Activated naive CD8-positive, alpha-beta T cell treated with anti-CD3 and anti-CD28 coated beads, Interleukin-2, amount 50 U/mL, for 24 hours (primary cell): ENCODE measurements at regions not wholly inside any gene's neighbourhood (a gene's known extent, or its start where the extent isn't known, plus 50 kb on each side); places are given as distances from the start of the nearest gene placed in this dataset.
"Not testable (repeated sequence)": the region's sequence is repeated elsewhere in the genome, so short reads cannot be mapped to it uniquely, and the experiment has no call there.

ENCODE experiments used
- ATAC-seq: fragments of 150-1000 bp; cut with Tn5 transposase; one replicate; pipeline ENCODE4 v1.10.0; 2021
- DNase-seq: peaks from one replicate; pipeline ENCODE4 v3.0.0; 2021
- H3K27ac Mint-ChIP-seq: one replicate; pipeline ENCODE4 v1.8.0; 2021; ENCODE audit warnings: mild to moderate bottlenecking, mixed read lengths
- H3K27me3 Mint-ChIP-seq: one replicate; pipeline ENCODE4 v1.8.0; 2021; ENCODE audit warnings: mixed read lengths
- H3K36me3 Mint-ChIP-seq: one replicate; pipeline ENCODE4 v1.8.0; 2021; ENCODE audit warnings: low read depth, mixed read lengths
- H3K4me1 Mint-ChIP-seq: one replicate; pipeline ENCODE4 v1.8.0; 2021; ENCODE audit warnings: mixed read lengths
- H3K4me3 Mint-ChIP-seq: one replicate; pipeline ENCODE4 v1.8.0; 2021; ENCODE audit warnings: mild to moderate bottlenecking, moderate library complexity, mixed read lengths
- H3K9me3 Mint-ChIP-seq: one replicate; pipeline ENCODE4 v1.8.0; 2021; ENCODE audit warnings: mixed read lengths

DNA sequence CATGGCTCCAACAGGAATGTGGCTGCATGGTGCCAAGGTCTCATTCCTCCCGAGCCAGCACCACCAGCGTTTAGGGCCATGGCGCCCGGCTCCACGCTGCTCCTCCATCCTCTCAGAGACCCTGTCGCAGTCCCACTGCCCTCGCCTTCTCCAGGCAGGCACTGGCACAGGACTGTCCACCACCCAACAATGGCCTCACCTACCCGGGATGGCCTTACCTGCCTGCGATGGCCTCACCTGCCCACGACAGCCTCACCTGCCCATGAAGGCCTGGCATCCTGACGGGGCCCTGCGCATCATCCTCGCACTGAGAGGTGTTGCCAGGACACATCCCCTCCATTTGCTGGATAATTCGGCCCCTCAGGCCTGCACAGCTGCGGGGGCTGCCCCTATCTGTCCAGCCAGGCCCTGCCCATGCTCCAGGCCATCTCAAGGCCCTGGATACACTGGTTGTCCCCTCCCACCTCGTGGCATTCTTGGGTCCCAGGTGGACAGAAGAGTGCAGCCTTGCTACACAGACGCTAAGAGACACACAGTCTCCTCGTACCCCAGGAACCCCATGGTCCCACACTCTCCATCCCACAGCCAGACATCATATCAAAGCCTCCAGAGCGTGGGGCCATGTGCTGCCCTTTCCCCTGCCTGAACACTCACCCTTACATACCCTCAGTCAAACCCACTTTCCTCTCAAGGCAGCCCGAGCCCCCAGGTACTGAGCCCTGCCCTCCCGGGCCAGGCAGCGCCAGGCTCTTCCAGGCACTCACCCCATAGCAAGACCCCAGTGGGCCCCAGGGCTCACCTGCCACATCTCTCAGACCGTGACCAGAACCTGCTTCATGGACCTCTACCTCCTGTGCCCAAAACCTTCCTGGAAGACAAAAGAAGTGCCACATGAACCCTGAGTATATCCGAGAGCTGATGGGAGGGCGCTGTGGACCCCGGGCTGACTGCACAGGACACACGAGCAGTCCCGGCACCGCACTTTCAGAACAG, 268.6 kb downstream of the EIPR1 start:
- H3K4me1 Mint-ChIP-seq, result no peaks in the 10 kb centered on the region
- no peaks in the 10 kb centered on the region for H3K36me3 Mint-ChIP-seq
- no peaks in the 10 kb centered on the region for H3K9me3 Mint-ChIP-seq
- H3K27me3 Mint-ChIP-seq, result peaks cover 2% of the 10 kb centered on the region
- no peak overlapping the region for H3K27ac Mint-ChIP-seq
- no peak for ATAC-seq
- no peak for DNase-seq
- H3K4me3 Mint-ChIP-seq, result no peak overlapping the region

GRCh38 chr2:3108105-3108504, 269.5 kb downstream of the EIPR1 start:
- Mint-ChIP-seq H3K9me3 (no peaks in the 10 kb centered on the region), H3K4me3 (no peak overlapping the region), H3K27me3 (peaks cover 2% of the 10 kb centered on the region), H3K27ac (no peak overlapping the region), H3K36me3 (no peaks in the 10 kb centered on the region), H3K4me1 (no peaks in the 10 kb centered on the region)
- ATAC-seq, result no peak
- DNase-seq, result no peak

- Mint-ChIP-seq H3K36me3 (no peaks in the 10 kb centered on the region), H3K4me1 (no peaks in the 10 kb centered on the region), H3K9me3 (no peaks in the 10 kb centered on the region), H3K4me3 (no peak overlapping the region), H3K27ac (no peak overlapping the region), H3K27me3 (peaks cover 2% of the 10 kb centered on the region)
- DNase-seq, result no peak
- ATAC-seq, result no peak
Measured at GRCh38 chr2:3107567-3107966, 270.1 kb downstream of the EIPR1 start.

GRCh38 chr2:3105814-3106569, 271.6 kb downstream of the EIPR1 start:
- no peaks in the 10 kb centered on the region for H3K9me3 Mint-ChIP-seq
- H3K4me1 Mint-ChIP-seq, result no peaks in the 10 kb centered on the region
- ATAC-seq (no peak), DNase-seq (no peak)
- no peak overlapping the region for H3K27ac Mint-ChIP-seq
- H3K4me3 Mint-ChIP-seq, result no peak overlapping the region
- peaks cover 2% of the 10 kb centered on the region for H3K27me3 Mint-ChIP-seq
- H3K36me3 Mint-ChIP-seq, result no peaks in the 10 kb centered on the region

DNA sequence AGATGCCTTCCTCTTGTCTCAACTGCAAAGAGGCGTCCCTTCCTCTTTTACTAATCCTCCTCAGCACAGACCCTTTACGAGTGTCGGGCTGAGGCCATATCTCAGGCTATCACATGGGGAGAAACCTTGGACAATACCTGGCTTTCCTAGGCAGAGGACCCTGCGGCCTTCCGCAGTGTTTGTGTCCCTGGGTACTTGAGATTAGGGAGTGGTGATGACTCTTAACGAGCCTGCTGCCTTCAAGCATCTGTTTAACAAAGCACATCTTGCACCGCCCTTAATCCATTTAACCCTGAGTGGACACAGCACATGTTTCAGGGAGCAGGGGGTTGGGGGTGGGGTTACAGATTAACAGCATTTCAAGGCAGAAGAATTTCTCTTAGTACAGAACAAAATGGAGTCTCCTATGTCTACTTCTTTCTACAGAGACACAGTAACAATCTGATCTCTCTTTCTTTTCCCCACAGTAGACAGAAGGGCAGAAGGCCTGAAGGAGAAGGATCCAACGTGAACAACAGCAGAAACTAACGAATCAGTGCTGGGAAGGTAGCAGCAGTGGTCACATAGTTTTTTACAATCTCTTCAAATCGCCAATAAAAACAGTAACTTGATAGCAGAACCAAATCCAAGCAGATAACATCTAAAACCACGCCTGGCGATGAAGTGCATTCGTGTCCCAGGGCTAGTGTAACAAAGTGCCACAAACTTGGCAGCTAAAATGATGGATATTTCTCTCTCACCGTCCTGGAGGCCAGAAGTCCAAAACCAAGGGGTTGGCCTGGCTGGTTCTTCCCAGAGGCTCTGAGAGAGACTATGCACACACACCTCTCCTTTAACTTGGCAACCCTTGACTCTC, 272.4 kb downstream of the EIPR1 start:
- ATAC-seq, H3K27ac Mint-ChIP-seq, H3K36me3 Mint-ChIP-seq, H3K4me1 Mint-ChIP-seq, H3K27me3 Mint-ChIP-seq, H3K4me3 Mint-ChIP-seq, H3K9me3 Mint-ChIP-seq, DNase-seq: not testable (repeated sequence)

- ATAC-seq (no peak), DNase-seq (no peak)
- Mint-ChIP-seq H3K4me3 (no peak overlapping the region), H3K36me3 (no peaks in the 10 kb centered on the region), H3K4me1 (peaks cover 4% of the 10 kb centered on the region), H3K9me3 (no peaks in the 10 kb centered on the region), H3K27ac (no peak overlapping the region), H3K27me3 (peaks cover 2% of the 10 kb centered on the region)
Measured at GRCh38 chr2:3104261-3104660, 273.4 kb downstream of the EIPR1 start.

- DNase-seq, result no peak
- H3K27ac Mint-ChIP-seq, result no peak overlapping the region
- H3K36me3 Mint-ChIP-seq, result no peaks in the 10 kb centered on the region
- H3K4me3 Mint-ChIP-seq, result no peak overlapping the region
- peaks cover 2% of the 10 kb centered on the region for H3K27me3 Mint-ChIP-seq
- no peak for ATAC-seq
- peaks cover 4% of the 10 kb centered on the region for H3K4me1 Mint-ChIP-seq
- no peaks in the 10 kb centered on the region for H3K9me3 Mint-ChIP-seq
Measured at GRCh38 chr2:3102922-3103569, 274.6 kb downstream of the EIPR1 start.

GRCh38 chr2:3102081-3102921, 275.3 kb downstream of the EIPR1 start:
- no peak overlapping the region for H3K27ac Mint-ChIP-seq
- DNase-seq, result no peak
- no peaks in the 10 kb centered on the region for H3K9me3 Mint-ChIP-seq
- ATAC-seq, result no peak
- peaks cover 6% of the 10 kb centered on the region for H3K27me3 Mint-ChIP-seq
- peaks cover 4% of the 10 kb centered on the region for H3K4me1 Mint-ChIP-seq
- no peak overlapping the region for H3K4me3 Mint-ChIP-seq
- no peaks in the 10 kb centered on the region for H3K36me3 Mint-ChIP-seq

- ATAC-seq, result no peak
- no peak overlapping the region for H3K27ac Mint-ChIP-seq
- no peak for DNase-seq
- peaks cover 4% of the 10 kb centered on the region for H3K4me1 Mint-ChIP-seq
- peaks cover 6% of the 10 kb centered on the region for H3K27me3 Mint-ChIP-seq
- no peaks in the 10 kb centered on the region for H3K36me3 Mint-ChIP-seq
- H3K9me3 Mint-ChIP-seq, result no peaks in the 10 kb centered on the region
- no peak overlapping the region for H3K4me3 Mint-ChIP-seq
Measured at GRCh38 chr2:3101016-3101942, 276.3 kb downstream of the EIPR1 start.

GRCh38 chr2:3100386-3100785, 277.2 kb downstream of the EIPR1 start:
- H3K36me3 Mint-ChIP-seq, result no peaks in the 10 kb centered on the region
- peaks cover 6% of the 10 kb centered on the region for H3K27me3 Mint-ChIP-seq
- H3K4me3 Mint-ChIP-seq, result no peak overlapping the region
- peaks cover 4% of the 10 kb centered on the region for H3K4me1 Mint-ChIP-seq
- ATAC-seq, result peak; percentile 26
- no peak overlapping the region for H3K27ac Mint-ChIP-seq
- H3K9me3 Mint-ChIP-seq, result no peaks in the 10 kb centered on the region
- no peak for DNase-seq

GRCh38 chr2:3099860-3100234, 277.8 kb downstream of the EIPR1 start:
- DNase-seq (no peak), ATAC-seq (no peak)
- no peaks in the 10 kb centered on the region for H3K9me3 Mint-ChIP-seq
- no peaks in the 10 kb centered on the region for H3K36me3 Mint-ChIP-seq
- no peak overlapping the region for H3K4me3 Mint-ChIP-seq
- peaks cover 4% of the 10 kb centered on the region for H3K4me1 Mint-ChIP-seq
- H3K27ac Mint-ChIP-seq, result no peak overlapping the region
- H3K27me3 Mint-ChIP-seq, result peaks cover 6% of the 10 kb centered on the region

DNA sequence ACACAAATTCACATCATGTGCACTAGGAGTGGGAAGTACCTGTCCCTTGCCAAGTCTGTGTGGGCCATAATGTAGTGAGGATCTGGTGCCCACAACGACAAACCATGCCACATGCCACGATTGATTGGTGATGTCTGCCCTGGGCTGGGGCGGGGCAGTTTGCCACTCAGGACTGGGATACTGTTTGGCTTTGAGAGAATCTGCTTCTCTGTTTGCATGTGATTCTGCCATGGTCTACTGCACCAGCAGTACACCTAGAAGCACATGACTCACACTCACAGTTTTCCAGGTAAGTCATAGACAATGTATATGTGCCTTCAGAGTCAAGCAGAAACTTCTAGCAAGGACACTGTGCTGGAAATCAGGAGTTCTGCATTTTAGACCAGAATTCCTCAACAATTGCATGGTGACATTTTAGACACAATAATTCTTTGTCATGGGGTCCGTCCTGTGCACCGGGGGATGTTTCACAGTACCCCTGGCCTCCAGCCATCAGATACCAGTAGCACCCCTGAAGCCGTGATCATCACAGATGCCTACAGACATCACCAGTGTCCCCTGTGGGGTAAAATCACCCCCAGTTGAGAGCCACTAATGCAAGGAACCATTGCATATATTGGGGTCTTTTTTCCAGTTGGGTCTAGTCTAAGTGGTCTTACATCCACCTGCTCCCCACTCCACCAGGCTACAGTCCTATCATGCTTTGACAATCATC, 278.3 kb downstream of the EIPR1 start:
- peaks cover 5% of the 10 kb centered on the region for H3K27me3 Mint-ChIP-seq
- H3K36me3 Mint-ChIP-seq, result no peaks in the 10 kb centered on the region
- H3K4me3 Mint-ChIP-seq, result no peak overlapping the region
- DNase-seq, result no peak
- no peaks in the 10 kb centered on the region for H3K9me3 Mint-ChIP-seq
- no peak overlapping the region for H3K27ac Mint-ChIP-seq
- ATAC-seq, result no peak
- H3K4me1 Mint-ChIP-seq, result peaks cover 4% of the 10 kb centered on the region
